ENCODE measurements at regions not wholly inside any gene's neighbourhood (a gene's known extent, or its start where the extent isn't known, plus 50 kb on each side); places are given as distances from the start of the nearest gene placed in this dataset.

DNA sequence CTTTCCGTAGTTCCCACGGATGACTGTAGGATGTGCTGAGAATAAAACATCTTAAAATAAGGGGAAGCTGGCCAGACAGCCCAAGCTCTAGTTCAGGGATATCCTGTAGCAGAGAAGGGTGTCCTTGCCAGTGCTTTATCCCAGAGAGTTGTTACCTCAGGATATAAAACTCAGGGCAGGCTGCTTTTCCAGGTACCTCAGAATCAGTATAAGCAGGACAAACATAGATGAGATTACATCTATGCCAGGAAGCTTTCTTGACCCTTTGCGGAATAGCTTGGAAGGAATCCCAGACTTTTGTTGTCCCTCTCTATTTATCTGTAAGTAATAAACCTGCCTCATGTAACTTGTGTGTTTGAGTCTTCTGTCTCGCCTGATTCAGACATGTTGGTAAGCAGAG, 565.7 kb downstream of the PRDM9 start (continued):
- TF ChIP-seq, protein P1, sequence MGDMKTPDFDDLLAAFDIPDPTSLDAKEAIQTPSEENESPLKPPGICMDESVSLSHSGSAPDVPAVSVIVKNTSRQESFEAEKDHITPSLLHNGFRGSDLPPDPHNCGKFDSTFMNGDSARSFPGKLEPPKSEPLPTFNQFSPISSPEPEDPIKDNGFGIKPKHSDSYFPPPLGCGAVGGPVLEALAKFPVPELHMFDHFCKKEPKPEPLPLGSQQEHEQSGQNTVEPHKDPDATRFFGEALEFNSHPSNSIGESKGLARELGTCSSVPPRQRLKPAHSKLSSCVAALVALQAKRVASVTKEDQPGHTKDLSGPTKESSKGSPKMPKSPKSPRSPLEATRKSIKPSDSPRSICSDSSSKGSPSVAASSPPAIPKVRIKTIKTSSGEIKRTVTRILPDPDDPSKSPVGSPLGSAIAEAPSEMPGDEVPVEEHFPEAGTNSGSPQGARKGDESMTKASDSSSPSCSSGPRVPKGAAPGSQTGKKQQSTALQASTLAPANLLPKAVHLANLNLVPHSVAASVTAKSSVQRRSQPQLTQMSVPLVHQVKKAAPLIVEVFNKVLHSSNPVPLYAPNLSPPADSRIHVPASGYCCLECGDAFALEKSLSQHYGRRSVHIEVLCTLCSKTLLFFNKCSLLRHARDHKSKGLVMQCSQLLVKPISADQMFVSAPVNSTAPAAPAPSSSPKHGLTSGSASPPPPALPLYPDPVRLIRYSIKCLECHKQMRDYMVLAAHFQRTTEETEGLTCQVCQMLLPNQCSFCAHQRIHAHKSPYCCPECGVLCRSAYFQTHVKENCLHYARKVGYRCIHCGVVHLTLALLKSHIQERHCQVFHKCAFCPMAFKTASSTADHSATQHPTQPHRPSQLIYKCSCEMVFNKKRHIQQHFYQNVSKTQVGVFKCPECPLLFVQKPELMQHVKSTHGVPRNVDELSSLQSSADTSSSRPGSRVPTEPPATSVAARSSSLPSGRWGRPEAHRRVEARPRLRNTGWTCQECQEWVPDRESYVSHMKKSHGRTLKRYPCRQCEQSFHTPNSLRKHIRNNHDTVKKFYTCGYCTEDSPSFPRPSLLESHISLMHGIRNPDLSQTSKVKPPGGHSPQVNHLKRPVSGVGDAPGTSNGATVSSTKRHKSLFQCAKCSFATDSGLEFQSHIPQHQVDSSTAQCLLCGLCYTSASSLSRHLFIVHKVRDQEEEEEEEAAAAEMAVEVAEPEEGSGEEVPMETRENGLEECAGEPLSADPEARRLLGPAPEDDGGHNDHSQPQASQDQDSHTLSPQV (IDR thresholded peaks at IDR 0.05), result no peak
- TF ChIP-seq, protein P2, sequence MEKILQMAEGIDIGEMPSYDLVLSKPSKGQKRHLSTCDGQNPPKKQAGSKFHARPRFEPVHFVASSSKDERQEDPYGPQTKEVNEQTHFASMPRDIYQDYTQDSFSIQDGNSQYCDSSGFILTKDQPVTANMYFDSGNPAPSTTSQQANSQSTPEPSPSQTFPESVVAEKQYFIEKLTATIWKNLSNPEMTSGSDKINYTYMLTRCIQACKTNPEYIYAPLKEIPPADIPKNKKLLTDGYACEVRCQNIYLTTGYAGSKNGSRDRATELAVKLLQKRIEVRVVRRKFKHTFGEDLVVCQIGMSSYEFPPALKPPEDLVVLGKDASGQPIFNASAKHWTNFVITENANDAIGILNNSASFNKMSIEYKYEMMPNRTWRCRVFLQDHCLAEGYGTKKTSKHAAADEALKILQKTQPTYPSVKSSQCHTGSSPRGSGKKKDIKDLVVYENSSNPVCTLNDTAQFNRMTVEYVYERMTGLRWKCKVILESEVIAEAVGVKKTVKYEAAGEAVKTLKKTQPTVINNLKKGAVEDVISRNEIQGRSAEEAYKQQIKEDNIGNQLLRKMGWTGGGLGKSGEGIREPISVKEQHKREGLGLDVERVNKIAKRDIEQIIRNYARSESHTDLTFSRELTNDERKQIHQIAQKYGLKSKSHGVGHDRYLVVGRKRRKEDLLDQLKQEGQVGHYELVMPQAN (conservative IDR thresholded peaks at IDR 0.05), result no peak
- TF ChIP-seq SUPT20H (IDR thresholded peaks at IDR 0.05; ENCODE audit: borderline replicate concordance, control insufficient read depth, low read depth, low read length), result no peak
- TF ChIP-seq BACH1 (IDR thresholded peaks at IDR 0.05; ENCODE audit: borderline replicate concordance), result no peak
- TF ChIP-seq MXI1 (IDR thresholded peaks at IDR 0.05; ENCODE audit: low read depth, low read length), result no peak

DNA sequence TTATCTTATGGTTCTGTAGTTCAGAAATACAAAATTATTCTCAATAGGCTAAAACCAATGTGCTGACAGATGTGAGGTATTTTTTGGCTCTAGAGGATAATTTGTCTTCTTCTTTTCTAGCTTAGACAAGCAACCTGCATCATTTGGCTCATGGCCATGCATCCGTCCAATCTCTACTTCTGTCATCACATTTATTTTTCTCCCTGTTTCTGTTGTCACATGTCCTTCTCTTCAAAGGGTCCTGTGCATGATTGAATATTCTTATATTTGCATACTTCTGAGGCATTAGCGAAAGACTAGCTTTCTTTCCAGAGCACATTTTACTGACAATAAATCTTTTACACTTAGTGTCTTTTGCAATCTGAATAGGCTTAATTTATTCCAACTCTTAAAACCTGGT, 564.7 kb downstream of the CDH10 start:
- Histone ChIP-seq H2AFZ (ENCODE audit: control insufficient read depth, low read depth, low read length) (no peak overlapping the region), H3K9me3 (replicated peaks; ENCODE audit: control insufficient read depth, insufficient read depth, low read length) (no peaks in the 10 kb centered on the region), H3K36me3 (ENCODE audit: control insufficient read depth in 2 of 2, insufficient read depth in 2 of 2, low read length in 1 of 2) (no peaks in the 10 kb centered on the region), H3K27ac (ENCODE audit: control insufficient read depth, insufficient read depth) (no peak overlapping the region), H3K4me1 (ENCODE audit: control insufficient read depth, insufficient read depth, low read length) (no peaks in the 10 kb centered on the region), H3K9ac (ENCODE audit: control insufficient read depth, insufficient read depth, low read length) (no peak overlapping the region), H3K4me3 (no peak overlapping the region), H3K79me2 (ENCODE audit: control insufficient read depth, insufficient read depth, low read length) (no peaks in the 10 kb centered on the region), H3K4me2 (ENCODE audit: control insufficient read depth, insufficient read depth) (no peak overlapping the region), H4K20me1 (ENCODE audit: control insufficient read depth, insufficient read depth) (no peaks in the 10 kb centered on the region), H3K27me3 (replicated peaks in 1 of 2; ENCODE audit: control insufficient read depth in 2 of 2, insufficient read depth in 2 of 2, low read length in 1 of 2) (no peaks in the 10 kb centered on the region)
- TF ChIP-seq ZNF217 (IDR thresholded peaks at IDR 0.05), result no peak
- ChIA-PET SMC1A (ENCODE audit: uncharacterized antibody, unreplicated experiment) (no interaction called here), RAD21 (ENCODE audit: unreplicated experiment) (no interaction called here), POLR2A (no interaction called here), CTCF (no interaction called here)
- in situ Hi-C loops (cut with MboI), result no loop called here
- ATAC-seq (no peak), DNase-seq (ENCODE audit: low read depth, low spot score) (no peak), FAIRE-seq (no peak)
- no TSS peak for BruUV-seq (replicated peaks)
- intact Hi-C loops (cut with micrococcal nuclease; ENCODE audit: unreplicated experiment), result no loop called here
- 70% methylated on average over 2 of the region's 2 CpGs for WGBS (ENCODE audit: insufficient coverage, insufficient replicate concordance, low lambda C conversion rate, missing lambda C conversion rate)

All from GM12878 (cell line).